H1 (cell line): ENCODE measurements at regions not wholly inside any gene's neighbourhood (a gene's known extent, or its start where the extent isn't known, plus 50 kb on each side); places are given as distances from the start of the nearest gene placed in this dataset.

Experiments used
- CREB1 ChIP-seq: IDR thresholded peaks from 2 replicates; pipeline ENCODE4 v1.6.1; 2012; ENCODE audit warnings: inconsistent platforms
- CTCF ChIP-seq, 3 experiments: IDR thresholded peaks; 1 replicate in 2 of 3; 2 replicates in 1 of 3; pipeline versions ENCODE4 v1.5.1 to v1.6.1; 2011; ENCODE audit warnings: low read length in 3 of 3, mild to moderate bottlenecking in 3 of 3, inconsistent platforms in 2 of 3, low read depth in 1 of 3, moderate library complexity in 1 of 3; ENCODE audit not compliant: insufficient read depth in 1 of 3; ENCODE audit errors: control extremely low read depth in 1 of 3
- POLR2A ChIP-seq, 2 experiments: IDR thresholded peaks; 1 replicate in 1 of 2; 2 replicates in 1 of 2; pipeline ENCODE4 v1.6.1; 2011; ENCODE audit warnings: low read depth in 2 of 2, low read length in 2 of 2, mild to moderate bottlenecking in 2 of 2; ENCODE audit errors: control extremely low read depth in 1 of 2

GRCh38 chr15:61420546-61420945, 191.4 kb upstream of the RORA start:
- TF ChIP-seq POLR2A (IDR thresholded peaks at IDR 0.05; ENCODE audit: control extremely low read depth in 1 of 2, low read depth in 2 of 2, low read length in 2 of 2) (no peak), CTCF (IDR thresholded peaks at IDR 0.05; ENCODE audit: control extremely low read depth in 1 of 3, insufficient read depth in 1 of 3, low read depth in 1 of 3, low read length in 3 of 3) (no peak), CREB1 (no peak)
